Gastrocnemius medialis (tissue), 4 donors: ENCODE measurements at regions not wholly inside any gene's neighbourhood (a gene's known extent, or its start where the extent isn't known, plus 50 kb on each side); places are given as distances from the start of the nearest gene placed in this dataset.
"Not testable (repeated sequence)": the region's sequence is repeated elsewhere in the genome, so short reads cannot be mapped to it uniquely, and the experiment has no call there.

ENCODE experiments used
- ATAC-seq, 2 donors: fragments of 150-250 bp; one replicate each; pipeline ENCODE4 v1.9.1; 2016
- DNase-seq, 2 donors: peaks; one replicate each; pipeline ENCODE4 v3.0.0-alpha.2; 2019
- H3K27ac ChIP-seq, 4 donors: fragments of 200-600 bp; sonication (generic); 1 replicate in 1 of 4; 2 replicates in 3 of 4; pipeline ENCODE4 v1.5.1; 2016 to 2018; ENCODE audit warnings: mild to moderate bottlenecking in 2 of 4, moderate library complexity in 1 of 4
- H3K27me3 ChIP-seq, 3 donors: fragments of 200-600 bp; sonication (generic) in 2 of 3; 1 replicate in 1 of 3; 2 replicates in 2 of 3; pipeline versions ENCODE4 v1.5.1 to v1.6.0; 2016 to 2019; ENCODE audit warnings: mild to moderate bottlenecking in 1 of 3, moderate library complexity in 1 of 3
- H3K36me3 ChIP-seq, 2 donors: fragments of 200-600 bp; sonication (generic) in 1 of 2; one replicate each; pipeline ENCODE4 v1.5.1; 2017 to 2018
- H3K4me1 ChIP-seq, 2 donors: fragments of 200-600 bp; sonication (generic) in 1 of 2; one replicate each; pipeline ENCODE4 v1.5.1; 2016 to 2017; ENCODE audit warnings: mild to moderate bottlenecking in 2 of 2
- H3K4me3 ChIP-seq, 4 donors: fragments of 200-600 bp; sonication (generic) in 3 of 4; 1 replicate in 1 of 4; 2 replicates in 3 of 4; pipeline ENCODE4 v1.5.1; 2016 to 2019; ENCODE audit warnings: mild to moderate bottlenecking in 2 of 4
- H3K9me3 ChIP-seq, 3 donors: fragments of 200-600 bp; sonication (generic) in 2 of 3; 1 replicate in 1 of 3; 2 replicates in 2 of 3; pipeline ENCODE4 v1.5.1; 2016 to 2019
- CTCF ChIP-seq, 5 experiments: fragments of 450-650 bp in 3 of 5; fragments of 200-600 bp in 2 of 5; sonication (generic) in 2 of 5; IDR thresholded peaks in 4 of 5; conservative IDR thresholded peaks in 1 of 5; 1 replicate in 4 of 5; 2 replicates in 1 of 5; pipeline ENCODE4 v1.5.1; 2016 to 2019; ENCODE audit warnings: antibody characterized with exemption in 5 of 5, mild to moderate bottlenecking in 3 of 5, moderate library complexity in 3 of 5
- POLR2A ChIP-seq, 2 donors: fragments of 450-650 bp; IDR thresholded peaks; one replicate each; pipeline ENCODE4 v1.6.1; 2017; ENCODE audit warnings: antibody characterized with exemption in 2 of 2, mild to moderate bottlenecking in 2 of 2, moderate library complexity in 2 of 2
- in situ Hi-C, 4 donors: fragments of 200-750 bp; cut with MboI; loops; one replicate each; pipeline versions ENCODE4 v1.15.0 to v1.8.0; 2017; ENCODE audit warnings: low sequenced_read_pairs in 4 of 4
- intact Hi-C: fragments of 100-400 bp; cut with DNase I; formaldehyde crosslinking; loops from one replicate; pipeline ENCODE4 v1.15.1; 2023; ENCODE audit warnings: low total_unique reads

GRCh38 chr6:150310539-150310938, 58.3 kb upstream of the IYD start:
- H3K27me3 ChIP-seq: no peaks in the 10 kb centered on the region
- no peaks in the 10 kb centered on the region for H3K36me3 ChIP-seq
- no peak overlapping the region for H3K27ac ChIP-seq
- ATAC-seq: no peak
- no peak overlapping the region for H3K4me3 ChIP-seq
- no peaks in the 10 kb centered on the region for H3K4me1 ChIP-seq
- intact Hi-C loops: no loop called here
- no peak for TF ChIP-seq CTCF (IDR thresholded peaks at IDR 0.05 in 4 of 5, conservative IDR thresholded peaks at IDR 0.05 in 1 of 5)
- no peak for TF ChIP-seq POLR2A (IDR thresholded peaks at IDR 0.05)
- no peak for DNase-seq
- H3K9me3 ChIP-seq: no peaks in the 10 kb centered on the region
- in situ Hi-C loops: no loop called here

GRCh38 chr6:150311149-150311944, 57.5 kb upstream of the IYD start:
- H3K4me3 ChIP-seq, H3K9me3 ChIP-seq, H3K36me3 ChIP-seq, intact Hi-C loops, H3K27ac ChIP-seq, in situ Hi-C loops, ATAC-seq, H3K27me3 ChIP-seq, H3K4me1 ChIP-seq, DNase-seq: not testable (repeated sequence)

- no peak for DNase-seq
- in situ Hi-C loops: no loop called here
- H3K36me3 ChIP-seq: no peaks in the 10 kb centered on the region
Measured at GRCh38 chr6:150312395-150312794, 56.4 kb upstream of the IYD start.

GRCh38 chr6:150312844-150313584, 55.8 kb upstream of the IYD start:
- no peak for DNase-seq
- ATAC-seq: peak in 1 of 2 donors; percentile 61
- H3K27me3 ChIP-seq: no peaks in the 10 kb centered on the region
- H3K4me1 ChIP-seq: peaks cover 0 to under 1% of the 10 kb centered on the region in 2 donors
- in situ Hi-C loops (no loop called here), intact Hi-C loops (no loop called here)
- no peak overlapping the region for H3K27ac ChIP-seq
- no peaks in the 10 kb centered on the region for H3K9me3 ChIP-seq
- no peaks in the 10 kb centered on the region for H3K36me3 ChIP-seq
- H3K4me3 ChIP-seq: no peak overlapping the region
- TF ChIP-seq POLR2A (IDR thresholded peaks at IDR 0.05): no peak
- TF ChIP-seq CTCF (IDR thresholded peaks at IDR 0.05 in 4 of 5, conservative IDR thresholded peaks at IDR 0.05 in 1 of 5): no peak

More at GRCh38 chr6:150312395-150312794, 56.4 kb upstream of the IYD start:
- no peaks in the 10 kb centered on the region for H3K9me3 ChIP-seq
- H3K4me1 ChIP-seq: no peaks in the 10 kb centered on the region
- no peak overlapping the region for H3K27ac ChIP-seq
- H3K27me3 ChIP-seq: no peaks in the 10 kb centered on the region
- intact Hi-C loops: no loop called here
- no peak for ATAC-seq
- no peak for TF ChIP-seq POLR2A (IDR thresholded peaks at IDR 0.05)
- no peak for TF ChIP-seq CTCF (IDR thresholded peaks at IDR 0.05 in 4 of 5, conservative IDR thresholded peaks at IDR 0.05 in 1 of 5)
- H3K4me3 ChIP-seq: no peak overlapping the region

- Histone ChIP-seq H3K36me3 (no peaks in the 10 kb centered on the region), H3K4me1 (peaks cover 0 to 4% of the 10 kb centered on the region in 2 donors), H3K9me3 (no peaks in the 10 kb centered on the region), H3K4me3 (no peak overlapping the region), H3K27me3 (no peaks in the 10 kb centered on the region), H3K27ac (no peak overlapping the region)
- TF ChIP-seq POLR2A (IDR thresholded peaks at IDR 0.05) (no peak), CTCF (IDR thresholded peaks at IDR 0.05 in 4 of 5, conservative IDR thresholded peaks at IDR 0.05 in 1 of 5) (no peak)
- ATAC-seq (no peak), DNase-seq (no peak)
- in situ Hi-C loops: no loop called here
- intact Hi-C loops: no loop called here
Measured at GRCh38 chr6:150313781-150314180, 55.0 kb upstream of the IYD start.
